GM12878 (cell line): ENCODE measurements at regions not wholly inside any gene's neighbourhood (a gene's known extent, or its start where the extent isn't known, plus 50 kb on each side); places are given as distances from the start of the nearest gene placed in this dataset.

Source experiments
- ATAC-seq: fragments of 200-7000 bp; cut with Tn5 transposase; 3 replicates; pipeline ENCODE4 v1.9.1; 2020; ENCODE audit warnings: mild to moderate bottlenecking, moderate library complexity
- BruUV-seq: library from RNA; stranded (reverse); fragments of 400-500 nt; replicated peaks from 2 replicates; lab custom pipeline; 2021; lab: Mats Ljungman, UMichigan
- CTCF ChIA-PET: fragments of 300-600 bp; sonication (Branson Sonifier 250); formaldehyde crosslinking; extraction: SDS; loops from one replicate; lab custom pipeline; 2021; ENCODE audit warnings: inconsistent platforms; lab: Yijun Ruan, JAX
- POLR2A ChIA-PET: fragments of 350-600 bp; formaldehyde crosslinking; extraction: SDS; loops from one replicate; lab custom pipeline; 2021; ENCODE audit warnings: inconsistent platforms; lab: Charles Lee
- RAD21 ChIA-PET: fragments of 300-600 bp; sonication (Branson Sonifier 250); formaldehyde crosslinking; loops from one replicate; lab custom pipeline; 2023; ENCODE audit warnings: antibody characterized with exemption; ENCODE audit not compliant: unreplicated experiment; lab: Charles Lee
- SMC1A ChIA-PET: fragments of 300-600 bp; sonication (Branson Sonifier 250); formaldehyde crosslinking; loops from one replicate; lab custom pipeline; 2023; ENCODE audit not compliant: unreplicated experiment, uncharacterized antibody; lab: Charles Lee
- DNase-seq: peaks from one replicate; pipeline ENCODE4 v3.0.0-alpha.2; 2011; ENCODE audit warnings: low read depth, low spot score
- FAIRE-seq: peaks from 3 replicates; lab custom pipeline; 2011; peaks lifted over from hg19 to GRCh38; lab: Jason Lieb, UNC
- H2AFZ ChIP-seq: 2 replicates; pipeline ENCODE4 v1.6.0; 2011; ENCODE audit warnings: low read depth, low read length, control low read depth; ENCODE audit not compliant: control insufficient read depth
- H3K27ac ChIP-seq: 2 replicates; pipeline ENCODE4 v1.5.1; 2011; ENCODE audit warnings: control low read depth; ENCODE audit not compliant: control insufficient read depth, insufficient read depth
- H3K27me3 ChIP-seq, 2 experiments: replicated peaks in 1 of 2; 2 replicates each; pipeline versions ENCODE4 v1.6.0 to v1.6.1; 2011; ENCODE audit warnings: low read length in 1 of 2; ENCODE audit not compliant: control insufficient read depth in 2 of 2, insufficient read depth in 2 of 2
- H3K36me3 ChIP-seq, 2 experiments: 2 replicates each; pipeline ENCODE4 v1.5.1; 2011; ENCODE audit warnings: low read length in 1 of 2; ENCODE audit not compliant: control insufficient read depth in 2 of 2, insufficient read depth in 2 of 2
- H3K4me1 ChIP-seq: 2 replicates; pipeline ENCODE4 v1.6.1; 2011; ENCODE audit warnings: mild to moderate bottlenecking, low read length, moderate library complexity, mixed read lengths; ENCODE audit not compliant: control insufficient read depth, insufficient read depth
- H3K4me2 ChIP-seq: 2 replicates; pipeline ENCODE4 v1.6.0; 2011; ENCODE audit warnings: control low read depth; ENCODE audit not compliant: control insufficient read depth, insufficient read depth
- H3K4me3 ChIP-seq: fragments of 200-600 bp; sonication (generic); 2 replicates; pipeline ENCODE4 v1.5.1; 2016
- H3K79me2 ChIP-seq: 2 replicates; pipeline ENCODE4 v1.6.0; 2011; ENCODE audit warnings: low read length; ENCODE audit not compliant: control insufficient read depth, insufficient read depth
- H3K9ac ChIP-seq: 2 replicates; pipeline ENCODE4 v1.8.0; 2011; ENCODE audit warnings: low read length, control low read depth, mixed read lengths; ENCODE audit not compliant: control insufficient read depth, insufficient read depth
- H3K9me3 ChIP-seq: replicated peaks from 3 replicates; pipeline ENCODE4 v1.5.1; 2011; ENCODE audit warnings: mild to moderate bottlenecking, low read length; ENCODE audit not compliant: control insufficient read depth, insufficient read depth
- H4K20me1 ChIP-seq: 2 replicates; pipeline ENCODE4 v1.6.0; 2011; ENCODE audit not compliant: control insufficient read depth, insufficient read depth
- BCL3 ChIP-seq: IDR thresholded peaks from 2 replicates; pipeline ENCODE4 v1.6.1; 2011; ENCODE audit warnings: borderline replicate concordance, low read depth, mild to moderate bottlenecking, moderate library complexity, low read length; ENCODE audit not compliant: insufficient read depth, poor library complexity, severe bottlenecking
- ELK1 ChIP-seq: IDR thresholded peaks from 2 replicates; pipeline ENCODE4 v1.6.1; 2012; ENCODE audit warnings: low read depth, low read length, improper control_type of control experiment
- FOXM1 ChIP-seq: IDR thresholded peaks from 2 replicates; pipeline ENCODE4 v1.6.1; 2012; ENCODE audit warnings: low read depth, mild to moderate bottlenecking, inconsistent platforms, low read length, moderate library complexity
- MEF2B ChIP-seq: fragments of 450-650 bp; IDR thresholded peaks from 2 replicates; pipeline ENCODE4 v1.6.1; 2018; ENCODE audit warnings: mild to moderate bottlenecking, moderate library complexity; ENCODE audit not compliant: partially characterized antibody, poor library complexity, severe bottlenecking
- RAD21 ChIP-seq: IDR thresholded peaks from 2 replicates; pipeline ENCODE4 v1.6.1; 2011; ENCODE audit warnings: mild to moderate bottlenecking, low read depth, low read length, moderate library complexity; ENCODE audit not compliant: insufficient read depth
- ZNF592 ChIP-seq: fragments of 450-650 bp; IDR thresholded peaks from 2 replicates; pipeline ENCODE4 v1.6.1; 2017; ENCODE audit warnings: mild to moderate bottlenecking, moderate library complexity
- WGBS: methylation state at CpG from one replicate; pipeline ENCODE4 v1.1.6; 2016; ENCODE audit warnings: low lambda C conversion rate; ENCODE audit not compliant: insufficient replicate concordance, insufficient coverage; ENCODE audit errors: missing lambda C conversion rate; 5-methylcytosine and 5-hydroxymethylcytosine counted together
- in situ Hi-C: fragments of 300-500 bp; cut with MboI; formaldehyde crosslinking; loops from 9 replicates; pipeline ENCODE4 v1.14.3; 2018; ENCODE audit warnings: mixed read lengths
- intact Hi-C: fragments of 100-400 bp; cut with micrococcal nuclease; formaldehyde crosslinking; loops from one replicate; pipeline ENCODE4 v1.14.2; 2022; ENCODE audit not compliant: unreplicated experiment

GRCh38 chr6:167238146-167238693 is 52.9 kb upstream of the UNC93A start:
- CTCF ChIA-PET, result no interaction called here
- TF ChIP-seq FOXM1 (no peak), BCL3 (no peak), MEF2B (no peak), ZNF592 (no peak), ELK1 (no peak), RAD21 (no peak)
- TF ChIP-seq, all 136 proteins: peak for 0
- BruUV-seq, result no TSS peak
- Histone ChIP-seq H3K4me1 (no peaks in the 10 kb centered on the region), H4K20me1 (no peaks in the 10 kb centered on the region), H3K27me3 (peaks cover 0 to 3% of the 10 kb centered on the region in 2 experiments; a peak in 3 of 4 replicates), H3K36me3 (no peaks in the 10 kb centered on the region), H3K79me2 (no peaks in the 10 kb centered on the region), H2AFZ (no peak overlapping the region), H3K4me3 (no peak overlapping the region), H3K27ac (no peak overlapping the region), H3K9me3 (no peaks in the 10 kb centered on the region), H3K4me2 (no peak overlapping the region), H3K9ac (no peak overlapping the region)
- no peak for ATAC-seq
- DNase-seq, result no peak
- RAD21 ChIA-PET, result no interaction called here
- 51% methylated on average over 14 of the region's 14 CpGs for WGBS
- in situ Hi-C loops, result no loop called here
- SMC1A ChIA-PET, result interaction anchor here (1.1 kb wide), 1 partner anchor 8 kb away, joined by 5 read pairs; no protein-coding TSS in a partner anchor
- intact Hi-C loops, result no loop called here
- FAIRE-seq, result no peak
- POLR2A ChIA-PET, result no interaction called here
